ENCODE measurements at regions not wholly inside any gene's neighbourhood (a gene's known extent, or its start where the extent isn't known, plus 50 kb on each side); places are given as distances from the start of the nearest gene placed in this dataset.

- Mint-ChIP-seq H3K27me3 (no peaks in the 10 kb centered on the region), H3K4me1 (no peaks in the 10 kb centered on the region), H3K9me3 (no peaks in the 10 kb centered on the region), H3K4me3 (no peak overlapping the region), H3K36me3 (ENCODE audit: low read depth) (no peaks in the 10 kb centered on the region), H3K27ac (no peak overlapping the region)
- no peak for DNase-seq
- no peak for ATAC-seq (ENCODE audit: low read depth)
- ChIA-PET CTCF (no interaction called here), POLR2A (no interaction called here)
- intact Hi-C loops (cut with micrococcal nuclease) = no loop called here
- no peak for TF ChIP-seq CTCF (IDR thresholded peaks at IDR 0.05)
Measured at GRCh38 chr5:171702135-171702770, 83.4 kb upstream of the SMIM23 start.

- H3K36me3 Mint-ChIP-seq (ENCODE audit: low read depth) = no peaks in the 10 kb centered on the region
- H3K9me3 Mint-ChIP-seq = no peaks in the 10 kb centered on the region
- DNase-seq (no peak), ATAC-seq (ENCODE audit: low read depth) (no peak)
- POLR2A ChIA-PET = no interaction called here
- intact Hi-C loops (cut with micrococcal nuclease) = no loop called here
- CTCF ChIA-PET = no interaction called here
- no peak overlapping the region for H3K27ac Mint-ChIP-seq
- H3K4me1 Mint-ChIP-seq = no peaks in the 10 kb centered on the region
- no peak overlapping the region for H3K4me3 Mint-ChIP-seq
- TF ChIP-seq CTCF (IDR thresholded peaks at IDR 0.05) = no peak
- no peaks in the 10 kb centered on the region for H3K27me3 Mint-ChIP-seq
Measured at GRCh38 chr5:171703146-171703545, 82.5 kb upstream of the SMIM23 start.

- H3K9me3 Mint-ChIP-seq = no peaks in the 10 kb centered on the region
- POLR2A ChIA-PET = no interaction called here
- DNase-seq = no peak
- CTCF ChIA-PET = no interaction called here
- intact Hi-C loops (cut with micrococcal nuclease) = no loop called here
- no peaks in the 10 kb centered on the region for H3K4me1 Mint-ChIP-seq
- no peaks in the 10 kb centered on the region for H3K36me3 Mint-ChIP-seq (ENCODE audit: low read depth)
- H3K27ac Mint-ChIP-seq = no peak overlapping the region
- H3K4me3 Mint-ChIP-seq = no peak overlapping the region
- TF ChIP-seq CTCF (IDR thresholded peaks at IDR 0.05) = no peak
- ATAC-seq (ENCODE audit: low read depth) = no peak
- no peaks in the 10 kb centered on the region for H3K27me3 Mint-ChIP-seq
Measured at GRCh38 chr5:171705036-171705435, 80.6 kb upstream of the SMIM23 start.

- no peak for TF ChIP-seq CTCF (IDR thresholded peaks at IDR 0.05)
- ChIA-PET POLR2A (no interaction called here), CTCF (no interaction called here)
- Mint-ChIP-seq H3K27me3 (no peaks in the 10 kb centered on the region), H3K4me3 (no peak overlapping the region), H3K9me3 (no peaks in the 10 kb centered on the region), H3K36me3 (ENCODE audit: low read depth) (no peaks in the 10 kb centered on the region), H3K27ac (no peak overlapping the region), H3K4me1 (no peaks in the 10 kb centered on the region)
- ATAC-seq (ENCODE audit: low read depth) (no peak), DNase-seq (no peak)
- intact Hi-C loops (cut with micrococcal nuclease) = no loop called here
Measured at GRCh38 chr5:171705830-171706468, 79.7 kb upstream of the SMIM23 start.

GRCh38 chr5:171706736-171707441, 78.7 kb upstream of the SMIM23 start:
- Mint-ChIP-seq H3K4me1 (no peaks in the 10 kb centered on the region), H3K36me3 (ENCODE audit: low read depth) (no peaks in the 10 kb centered on the region), H3K27ac (no peak overlapping the region), H3K27me3 (no peaks in the 10 kb centered on the region), H3K9me3 (no peaks in the 10 kb centered on the region), H3K4me3 (no peak overlapping the region)
- ChIA-PET CTCF (no interaction called here), POLR2A (no interaction called here)
- TF ChIP-seq CTCF (IDR thresholded peaks at IDR 0.05) = no peak
- no peak for ATAC-seq (ENCODE audit: low read depth)
- no peak for DNase-seq
- intact Hi-C loops (cut with micrococcal nuclease) = no loop called here

All from activated B cell treated with CpG ODN at 0.5 μM for 24 hours (primary cell).